NCI-H2227 (cell line): ENCODE measurements at regions not wholly inside any gene's neighbourhood (a gene's known extent, or its start where the extent isn't known, plus 50 kb on each side); places are given as distances from the start of the nearest gene placed in this dataset.

ENCODE experiments used
- DNase-seq: peaks from one replicate; lab custom pipeline; 2025; ENCODE audit not compliant: unreplicated experiment; lab: John Stamatoyannopoulos, UW

- no peak for DNase-seq
Measured at GRCh38 chr11:87391496-87391895, 353.8 kb downstream of the TMEM135 start.

- DNase-seq, result no peak
Measured at GRCh38 chr11:87384078-87384729, 346.5 kb downstream of the TMEM135 start.

- DNase-seq, result no peak
Measured at GRCh38 chr11:87374038-87374807, 336.5 kb downstream of the TMEM135 start.
